ENCODE measurements at regions not wholly inside any gene's neighbourhood (a gene's known extent, or its start where the extent isn't known, plus 50 kb on each side); places are given as distances from the start of the nearest gene placed in this dataset.

- Mint-ChIP-seq H3K27me3 (ENCODE audit: low read depth) (no peaks in the 10 kb centered on the region), H3K4me3 (ENCODE audit: low read depth) (peak overlapping the region; percentile 77), H3K9me3 (no peaks in the 10 kb centered on the region), H3K36me3 (ENCODE audit: low read depth) (no peaks in the 10 kb centered on the region), H3K27ac (no peak overlapping the region), H3K4me1 (ENCODE audit: low read depth) (peaks cover 3% of the 10 kb centered on the region)
- DNase-seq (ENCODE audit: low spot score): peak; percentile 12
- intact Hi-C loops (cut with micrococcal nuclease): no loop called here
These were observed 180.3 kb downstream of the CDH26 start for GRCh38 chr20:60138256-60139220.

GRCh38 chr20:60139663-60140446 is 181.6 kb downstream of the CDH26 start:
- Mint-ChIP-seq H3K27ac (no peak overlapping the region), H3K4me1 (ENCODE audit: low read depth) (peaks cover 3% of the 10 kb centered on the region), H3K4me3 (ENCODE audit: low read depth) (no peak overlapping the region), H3K27me3 (ENCODE audit: low read depth) (no peaks in the 10 kb centered on the region), H3K9me3 (no peaks in the 10 kb centered on the region), H3K36me3 (ENCODE audit: low read depth) (no peaks in the 10 kb centered on the region)
- DNase-seq (ENCODE audit: low spot score): no peak
- intact Hi-C loops (cut with micrococcal nuclease): no loop called here

GRCh38 chr20:60142587-60142986 is 184.4 kb downstream of the CDH26 start:
- DNase-seq (ENCODE audit: low spot score): no peak
- intact Hi-C loops (cut with micrococcal nuclease): no loop called here
- Mint-ChIP-seq H3K4me1 (ENCODE audit: low read depth) (peaks cover 5% of the 10 kb centered on the region), H3K4me3 (ENCODE audit: low read depth) (no peak overlapping the region), H3K27ac (no peak overlapping the region), H3K27me3 (ENCODE audit: low read depth) (no peaks in the 10 kb centered on the region), H3K9me3 (no peaks in the 10 kb centered on the region), H3K36me3 (ENCODE audit: low read depth) (no peaks in the 10 kb centered on the region)

GRCh38 chr20:60143261-60143842 is 185.1 kb downstream of the CDH26 start:
- Mint-ChIP-seq H3K4me1 (ENCODE audit: low read depth) (peaks cover 3% of the 10 kb centered on the region), H3K9me3 (no peaks in the 10 kb centered on the region), H3K27ac (no peak overlapping the region), H3K4me3 (ENCODE audit: low read depth) (no peak overlapping the region), H3K27me3 (ENCODE audit: low read depth) (no peaks in the 10 kb centered on the region), H3K36me3 (ENCODE audit: low read depth) (no peaks in the 10 kb centered on the region)
- intact Hi-C loops (cut with micrococcal nuclease): no loop called here
- no peak for DNase-seq (ENCODE audit: low spot score)

GRCh38 chr20:60144404-60144803 is 186.2 kb downstream of the CDH26 start:
- intact Hi-C loops (cut with micrococcal nuclease): no loop called here
- Mint-ChIP-seq H3K4me3 (ENCODE audit: low read depth) (no peak overlapping the region), H3K9me3 (no peaks in the 10 kb centered on the region), H3K27ac (no peak overlapping the region), H3K4me1 (ENCODE audit: low read depth) (peaks cover 3% of the 10 kb centered on the region), H3K27me3 (ENCODE audit: low read depth) (no peaks in the 10 kb centered on the region), H3K36me3 (ENCODE audit: low read depth) (no peaks in the 10 kb centered on the region)
- no peak for DNase-seq (ENCODE audit: low spot score)

GRCh38 chr20:60144974-60145527 is 186.8 kb downstream of the CDH26 start:
- peaks cover 3% of the 10 kb centered on the region for H3K4me1 Mint-ChIP-seq (ENCODE audit: low read depth)
- no peak overlapping the region for H3K4me3 Mint-ChIP-seq (ENCODE audit: low read depth)
- no peaks in the 10 kb centered on the region for H3K9me3 Mint-ChIP-seq
- H3K36me3 Mint-ChIP-seq (ENCODE audit: low read depth): no peaks in the 10 kb centered on the region
- intact Hi-C loops (cut with micrococcal nuclease): no loop called here
- H3K27ac Mint-ChIP-seq: no peak overlapping the region
- H3K27me3 Mint-ChIP-seq (ENCODE audit: low read depth): no peaks in the 10 kb centered on the region
- DNase-seq (ENCODE audit: low spot score): no peak

GRCh38 chr20:60147004-60147403 is 188.8 kb downstream of the CDH26 start:
- H3K27ac Mint-ChIP-seq: no peak overlapping the region
- no peaks in the 10 kb centered on the region for H3K36me3 Mint-ChIP-seq (ENCODE audit: low read depth)
- no peaks in the 10 kb centered on the region for H3K9me3 Mint-ChIP-seq
- no peak for DNase-seq (ENCODE audit: low spot score)
- H3K4me1 Mint-ChIP-seq (ENCODE audit: low read depth): peaks cover 3% of the 10 kb centered on the region
- no peaks in the 10 kb centered on the region for H3K27me3 Mint-ChIP-seq (ENCODE audit: low read depth)
- H3K4me3 Mint-ChIP-seq (ENCODE audit: low read depth): no peak overlapping the region
- intact Hi-C loops (cut with micrococcal nuclease): no loop called here

GRCh38 chr20:60148885-60149284 is 190.7 kb downstream of the CDH26 start:
- H3K4me3 Mint-ChIP-seq (ENCODE audit: low read depth): no peak overlapping the region
- no peak for DNase-seq (ENCODE audit: low spot score)
- H3K27me3 Mint-ChIP-seq (ENCODE audit: low read depth): no peaks in the 10 kb centered on the region
- H3K36me3 Mint-ChIP-seq (ENCODE audit: low read depth): no peaks in the 10 kb centered on the region
- intact Hi-C loops (cut with micrococcal nuclease): no loop called here
- H3K9me3 Mint-ChIP-seq: no peaks in the 10 kb centered on the region
- H3K4me1 Mint-ChIP-seq (ENCODE audit: low read depth): peaks cover 3% of the 10 kb centered on the region
- no peak overlapping the region for H3K27ac Mint-ChIP-seq

GRCh38 chr20:60152792-60153191 is 194.6 kb downstream of the CDH26 start:
- H3K9me3 Mint-ChIP-seq: no peaks in the 10 kb centered on the region
- H3K4me3 Mint-ChIP-seq (ENCODE audit: low read depth): no peak overlapping the region
- H3K4me1 Mint-ChIP-seq (ENCODE audit: low read depth): no peaks in the 10 kb centered on the region
- no peaks in the 10 kb centered on the region for H3K27me3 Mint-ChIP-seq (ENCODE audit: low read depth)
- no peak for DNase-seq (ENCODE audit: low spot score)
- H3K27ac Mint-ChIP-seq: no peak overlapping the region
- H3K36me3 Mint-ChIP-seq (ENCODE audit: low read depth): no peaks in the 10 kb centered on the region
- intact Hi-C loops (cut with micrococcal nuclease): no loop called here

- Mint-ChIP-seq H3K9me3 (no peaks in the 10 kb centered on the region), H3K36me3 (ENCODE audit: low read depth) (no peaks in the 10 kb centered on the region), H3K27me3 (ENCODE audit: low read depth) (no peaks in the 10 kb centered on the region), H3K4me1 (ENCODE audit: low read depth) (no peaks in the 10 kb centered on the region), H3K27ac (no peak overlapping the region), H3K4me3 (ENCODE audit: low read depth) (no peak overlapping the region)
- DNase-seq (ENCODE audit: low spot score): no peak
- intact Hi-C loops (cut with micrococcal nuclease): no loop called here
These were observed 202.4 kb downstream of the CDH26 start for GRCh38 chr20:60160451-60161145.

GRCh38 chr20:60167812-60168211 is 209.6 kb downstream of the CDH26 start:
- H3K27me3 Mint-ChIP-seq (ENCODE audit: low read depth): no peaks in the 10 kb centered on the region
- no peaks in the 10 kb centered on the region for H3K36me3 Mint-ChIP-seq (ENCODE audit: low read depth)
- no peak overlapping the region for H3K4me3 Mint-ChIP-seq (ENCODE audit: low read depth)
- no peaks in the 10 kb centered on the region for H3K4me1 Mint-ChIP-seq (ENCODE audit: low read depth)
- no peak overlapping the region for H3K27ac Mint-ChIP-seq
- H3K9me3 Mint-ChIP-seq: no peaks in the 10 kb centered on the region
- intact Hi-C loops (cut with micrococcal nuclease): no loop called here
- no peak for DNase-seq (ENCODE audit: low spot score)

- Mint-ChIP-seq H3K27ac (no peak overlapping the region), H3K9me3 (no peaks in the 10 kb centered on the region), H3K27me3 (ENCODE audit: low read depth) (no peaks in the 10 kb centered on the region), H3K4me1 (ENCODE audit: low read depth) (no peaks in the 10 kb centered on the region), H3K36me3 (ENCODE audit: low read depth) (no peaks in the 10 kb centered on the region), H3K4me3 (ENCODE audit: low read depth) (no peak overlapping the region)
- intact Hi-C loops (cut with micrococcal nuclease): no loop called here
- no peak for DNase-seq (ENCODE audit: low spot score)
These were observed 210.7 kb downstream of the CDH26 start for GRCh38 chr20:60168963-60169362.
